NCI-H1417 (cell line): ENCODE measurements at regions not wholly inside any gene's neighbourhood (a gene's known extent, or its start where the extent isn't known, plus 50 kb on each side); places are given as distances from the start of the nearest gene placed in this dataset.
"Not testable (repeated sequence)": the region's sequence is repeated elsewhere in the genome, so short reads cannot be mapped to it uniquely, and the experiment has no call there.

Experiments used
- DNase-seq, 3 experiments: peaks; one replicate each; lab custom pipeline; 2025; lab: John Stamatoyannopoulos, UW

- no peak for DNase-seq
These were observed 103.7 kb upstream of the MNS1 start for GRCh38 chr15:56568466-56569167.

DNA sequence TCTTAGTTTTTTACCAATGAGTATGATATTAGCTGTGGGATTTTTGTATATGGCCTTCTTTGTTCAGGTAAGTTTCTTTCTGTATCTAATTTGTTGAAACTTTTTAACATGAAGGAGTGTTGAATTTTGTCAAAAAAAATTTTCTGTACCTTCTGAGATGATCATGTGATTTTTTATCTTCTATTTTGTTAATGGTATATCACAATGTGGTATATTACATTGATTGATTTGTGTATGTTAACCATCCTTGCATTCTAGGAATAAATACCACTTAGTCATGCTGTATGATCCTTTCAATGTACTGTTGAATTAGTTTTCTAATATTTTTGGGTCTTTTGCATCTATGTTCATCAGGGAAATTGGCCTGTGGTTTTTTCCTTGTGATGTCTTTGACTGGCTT is 92.5 kb upstream of the MNS1 start:
- no peak for DNase-seq

- no peak for DNase-seq
These were observed 88.5 kb upstream of the MNS1 start for GRCh38 chr15:56553486-56553885.

DNA sequence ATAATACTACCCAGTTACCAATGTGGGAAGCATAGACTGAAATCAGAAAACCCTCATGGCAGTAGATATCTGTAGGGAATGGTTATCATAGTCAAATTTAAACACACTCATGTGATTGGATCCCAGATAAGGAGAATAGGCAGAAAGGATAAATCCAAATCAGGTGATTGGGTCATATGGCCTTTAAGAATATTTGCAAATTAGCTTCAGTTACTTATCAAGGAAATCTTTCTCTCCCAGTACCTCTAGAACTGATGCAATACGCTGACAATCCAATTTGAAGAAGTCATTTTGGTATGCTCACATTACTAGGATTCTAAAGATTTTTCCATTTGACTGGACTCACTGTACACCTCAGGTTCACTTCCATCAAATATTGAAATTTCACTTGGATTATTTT is 87.7 kb upstream of the MNS1 start:
- no peak for DNase-seq

DNA sequence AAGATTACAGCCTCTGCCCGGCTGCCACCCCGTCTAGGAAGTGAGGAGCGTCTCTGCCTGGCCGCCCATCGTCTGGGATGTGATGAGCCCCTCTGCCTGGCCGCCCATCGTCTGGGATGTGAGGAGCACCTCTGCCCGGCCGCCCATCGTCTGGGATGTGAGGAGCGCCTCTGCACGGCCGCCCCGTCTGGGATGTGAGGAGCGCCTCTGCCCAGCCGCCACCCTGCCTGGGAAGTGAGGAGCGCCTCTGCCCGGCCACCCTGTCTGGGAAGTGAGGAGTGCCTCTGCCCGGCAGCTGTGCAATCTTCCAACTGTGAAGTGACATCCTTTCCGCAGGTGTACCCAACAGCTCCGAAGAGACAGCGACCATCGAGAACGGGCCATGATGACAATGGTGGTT is 75.6 kb upstream of the MNS1 start:
- DNase-seq: not testable (repeated sequence)

- DNase-seq: not testable (repeated sequence)
These were observed 75.2 kb upstream of the MNS1 start for GRCh38 chr15:56540157-56540556.

DNA sequence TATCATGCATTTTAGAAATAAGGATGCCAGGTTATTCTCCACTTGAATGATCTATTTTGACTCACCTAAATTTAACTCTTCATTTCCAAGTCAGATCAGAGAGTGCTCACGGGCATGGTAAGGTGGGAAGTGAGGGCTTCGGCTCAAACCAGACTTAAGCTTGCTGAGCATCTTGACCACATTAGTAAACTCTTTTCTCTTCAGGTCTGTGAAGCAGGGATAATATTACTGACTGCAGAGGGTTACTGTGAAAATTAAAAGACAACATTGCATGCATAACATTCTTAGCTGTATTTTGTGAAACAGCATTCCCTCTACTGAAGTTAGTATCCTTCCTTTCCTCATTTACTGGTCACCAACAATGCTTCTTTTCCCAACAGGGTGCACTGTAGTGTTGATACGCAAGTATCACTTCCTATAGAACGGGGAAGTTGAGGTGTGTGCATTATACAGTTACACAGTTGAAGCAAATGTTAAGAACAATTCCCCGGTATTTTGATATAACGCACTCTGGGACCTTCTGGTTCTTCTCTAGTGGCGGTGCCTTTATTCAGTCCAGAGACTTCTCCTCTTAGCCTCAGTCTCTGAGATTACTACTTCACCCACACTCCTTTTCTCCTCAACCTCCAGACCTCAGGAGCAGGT is 74.1 kb upstream of the MNS1 start:
- no peak for DNase-seq

- DNase-seq: no peak
These were observed 72.9 kb upstream of the MNS1 start for GRCh38 chr15:56537881-56538280.

- DNase-seq: peak in 2 of 3 experiments; percentile 41 to 90
These were observed 69.8 kb upstream of the MNS1 start for GRCh38 chr15:56534728-56535127.

DNA sequence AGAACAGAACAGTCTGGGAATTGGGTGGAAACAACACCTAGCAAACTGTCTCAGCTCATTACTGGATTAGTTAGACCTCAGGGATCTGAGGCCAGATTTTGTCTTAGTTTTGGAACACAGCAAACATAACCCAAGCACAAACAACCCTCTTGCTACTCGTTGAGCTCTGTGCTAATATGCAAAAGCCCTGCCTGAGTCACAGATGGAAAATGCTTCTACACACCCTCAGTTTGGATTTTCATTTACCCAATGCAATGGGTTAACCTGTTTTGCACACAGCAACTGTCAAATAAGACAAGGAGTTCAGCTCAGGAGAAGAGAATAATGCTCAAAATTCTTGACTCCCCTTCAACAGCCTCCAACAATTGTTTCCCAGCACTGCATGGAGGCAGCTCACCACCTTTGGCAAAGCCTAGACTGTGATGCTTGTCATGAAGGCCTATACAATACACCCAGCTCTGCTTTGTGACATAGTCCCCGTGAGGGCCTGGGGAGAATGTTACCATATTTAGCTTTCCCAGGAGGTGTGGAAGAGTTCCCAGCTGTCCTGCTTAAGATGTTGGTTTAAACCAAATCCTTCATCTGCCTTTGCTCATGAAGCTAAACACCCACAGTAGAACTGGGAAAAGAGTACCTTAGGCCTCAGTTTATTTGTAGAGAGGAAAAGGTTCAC is 68.9 kb upstream of the MNS1 start:
- DNase-seq: peak in 1 of 3 experiments; percentile 56

DNA sequence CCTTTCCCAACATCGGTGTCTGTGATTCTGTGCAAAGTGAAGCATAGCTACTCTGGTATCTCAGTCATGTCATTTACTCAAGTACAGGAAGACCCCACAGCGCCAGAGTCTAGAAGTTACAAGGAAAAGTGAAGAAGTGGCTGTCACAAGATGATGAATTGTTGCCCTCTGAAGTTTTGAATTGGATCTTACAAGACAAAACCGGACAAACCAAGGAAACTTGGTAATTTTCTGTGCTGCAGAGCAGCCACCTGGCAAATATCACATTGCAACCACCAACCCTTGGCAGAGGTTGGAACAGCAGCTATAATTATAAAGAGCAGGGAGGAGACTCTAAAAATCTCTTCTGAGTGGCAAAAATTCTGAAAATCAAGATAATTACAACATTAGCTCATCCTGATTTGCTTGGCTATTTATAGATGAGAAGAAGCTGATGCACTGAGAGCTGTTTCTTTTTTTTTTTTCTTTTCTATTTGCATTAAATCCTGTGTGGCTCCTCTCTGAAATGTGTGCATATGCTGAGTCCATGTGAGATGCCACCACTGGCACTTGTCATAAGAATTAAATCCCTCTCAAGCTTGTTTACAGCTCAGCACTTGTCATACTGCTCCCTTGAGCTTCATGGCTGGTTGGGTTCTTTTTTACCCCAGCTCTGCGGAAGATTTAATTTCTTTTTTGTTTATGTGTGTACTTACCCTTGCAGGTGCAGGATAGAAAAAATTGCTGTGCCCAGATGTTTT is 68.0 kb upstream of the MNS1 start:
- peak; percentile 23 to 76 (median 75) for DNase-seq

- DNase-seq: no peak
These were observed 65.2 kb upstream of the MNS1 start for GRCh38 chr15:56530157-56530556.

GRCh38 chr15:56528136-56528535 is 63.2 kb upstream of the MNS1 start:
- no peak for DNase-seq

GRCh38 chr15:56524915-56525314 is 60.0 kb upstream of the MNS1 start:
- DNase-seq: no peak

DNA sequence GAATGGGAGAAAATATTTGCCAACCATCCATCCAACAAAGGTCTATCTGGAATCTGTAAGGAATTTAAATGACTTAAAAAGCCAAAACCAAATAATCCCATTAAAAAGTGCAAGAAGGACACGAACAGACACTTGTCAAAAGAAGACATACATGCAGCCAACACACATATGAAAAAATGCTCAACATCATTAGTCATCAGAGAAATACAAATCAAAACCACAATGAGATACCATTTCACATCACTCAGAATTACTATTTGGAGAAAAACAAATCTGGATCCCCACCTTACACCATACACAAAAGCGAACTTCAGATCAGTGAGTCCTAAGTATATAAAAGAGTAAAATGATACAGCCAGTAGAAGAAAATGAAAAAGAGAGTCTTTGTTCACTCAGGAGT is 58.6 kb upstream of the MNS1 start:
- no peak for DNase-seq

DNA sequence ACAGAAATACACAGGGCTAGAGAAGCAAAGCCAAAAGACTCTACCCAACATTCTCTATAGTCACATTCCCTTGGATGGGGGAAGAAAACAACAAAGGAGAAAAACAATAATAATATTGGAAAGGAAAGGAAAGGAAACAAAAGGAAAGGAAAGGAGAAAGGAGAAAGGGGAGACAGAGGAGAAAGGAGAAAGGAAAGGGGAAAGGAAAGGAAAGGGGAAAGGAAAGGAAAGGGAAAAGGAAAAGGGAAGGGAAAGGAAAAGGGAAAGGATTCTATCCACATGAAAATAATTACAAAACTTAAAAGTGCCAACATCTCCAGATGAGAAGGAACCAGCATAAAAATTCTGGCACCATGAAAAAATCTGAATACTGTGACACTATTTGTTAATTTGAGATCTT is 54.1 kb upstream of the MNS1 start:
- DNase-seq: no peak
